IPS-NIHi7 (cell line): ENCODE measurements at regions not wholly inside any gene's neighbourhood (a gene's known extent, or its start where the extent isn't known, plus 50 kb on each side); places are given as distances from the start of the nearest gene placed in this dataset.
"Not testable (repeated sequence)": the region's sequence is repeated elsewhere in the genome, so short reads cannot be mapped to it uniquely, and the experiment has no call there.

Source experiments
- DNase-seq: peaks from one replicate; pipeline ENCODE4 v3.0.0; 2012; ENCODE audit warnings: mixed read lengths; ENCODE audit errors: extremely low spot score

DNA sequence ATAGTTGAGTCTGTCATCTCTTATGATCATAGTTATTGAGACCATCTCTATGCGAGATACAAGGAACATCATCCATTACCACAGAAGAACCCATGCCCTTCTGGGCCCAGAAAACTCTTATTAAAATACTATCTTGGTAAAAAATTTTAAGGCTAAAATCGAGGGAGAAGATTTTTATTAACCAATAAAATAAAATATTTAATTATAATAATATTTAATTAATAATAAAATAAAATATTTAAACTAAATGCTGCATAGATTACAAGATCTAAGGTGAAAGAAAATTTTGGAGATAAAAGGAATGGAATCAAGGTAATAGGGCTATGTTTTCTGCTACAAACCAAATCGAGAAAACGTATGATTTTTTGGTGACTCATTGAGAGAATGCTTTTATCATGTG is 540.2 kb downstream of the KCNH5 start:
- DNase-seq, result no peak

DNA sequence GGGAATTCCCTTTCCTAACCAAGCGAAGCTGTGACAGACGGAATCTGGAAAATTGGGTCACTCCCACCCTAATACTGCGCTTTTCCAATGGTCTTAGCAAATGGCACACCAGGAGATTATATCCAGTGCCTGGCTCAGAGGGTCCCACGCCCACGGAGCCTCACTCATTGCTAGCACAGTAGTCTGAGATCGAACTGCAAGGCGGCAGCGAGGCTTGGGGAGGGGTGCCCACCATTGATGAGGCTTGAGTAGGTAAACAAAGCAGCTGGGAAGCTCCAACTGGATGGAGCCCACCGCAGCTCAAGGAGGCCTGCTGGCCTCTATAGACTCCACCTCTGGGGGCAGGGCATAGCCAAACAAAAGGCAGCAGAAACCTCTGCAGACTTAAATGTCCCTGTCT is 523.9 kb downstream of the KCNH5 start:
- not testable (repeated sequence) for DNase-seq

GRCh38 chr14:62528296-62528695 is 517.0 kb downstream of the KCNH5 start:
- no peak for DNase-seq

DNA sequence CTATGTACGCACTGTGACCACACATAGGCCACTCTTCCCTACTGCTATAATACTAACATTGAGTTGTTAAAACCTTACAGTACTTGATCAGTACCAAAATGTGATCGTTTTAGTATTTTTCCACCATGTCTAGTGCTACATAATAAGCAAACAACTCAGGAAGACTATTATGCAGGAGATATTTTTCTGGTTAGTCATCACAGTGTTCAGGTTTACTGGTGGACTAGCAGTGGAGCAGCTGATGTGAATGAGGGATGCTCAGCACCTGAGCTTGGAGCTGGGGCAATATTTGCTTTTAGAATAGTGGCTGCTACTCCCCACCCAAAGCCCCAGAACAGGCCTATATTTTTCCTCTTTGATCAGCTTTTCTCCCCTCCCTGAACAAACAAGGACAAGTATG is 513.1 kb downstream of the KCNH5 start:
- no peak for DNase-seq

- peak; percentile 16 for DNase-seq
Observed at GRCh38 chr14:62546862-62547474, 498.3 kb downstream of the KCNH5 start.

- no peak for DNase-seq
Observed at GRCh38 chr14:62557416-62557815, 487.8 kb downstream of the KCNH5 start.

- DNase-seq, result no peak
Observed at GRCh38 chr14:62558451-62558850, 486.8 kb downstream of the KCNH5 start.

DNA sequence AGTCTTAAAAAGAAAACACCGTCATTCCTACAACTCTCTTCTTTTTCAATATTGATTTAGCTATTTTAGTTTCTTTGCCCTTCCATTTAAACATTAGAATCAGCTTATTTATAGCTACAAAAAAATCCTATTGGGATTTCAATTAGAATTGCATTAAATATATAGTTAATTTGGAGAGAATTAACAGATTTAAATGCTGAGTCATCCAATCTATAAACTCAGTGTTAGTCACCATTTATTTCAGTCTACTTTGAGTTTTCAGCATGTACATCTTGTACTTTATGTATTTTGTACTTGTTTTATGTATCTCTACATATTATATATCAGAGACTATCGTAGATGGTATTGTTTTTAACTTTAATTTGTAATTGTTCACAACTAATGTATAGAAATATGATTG is 460.0 kb downstream of the KCNH5 start:
- no peak for DNase-seq

DNA sequence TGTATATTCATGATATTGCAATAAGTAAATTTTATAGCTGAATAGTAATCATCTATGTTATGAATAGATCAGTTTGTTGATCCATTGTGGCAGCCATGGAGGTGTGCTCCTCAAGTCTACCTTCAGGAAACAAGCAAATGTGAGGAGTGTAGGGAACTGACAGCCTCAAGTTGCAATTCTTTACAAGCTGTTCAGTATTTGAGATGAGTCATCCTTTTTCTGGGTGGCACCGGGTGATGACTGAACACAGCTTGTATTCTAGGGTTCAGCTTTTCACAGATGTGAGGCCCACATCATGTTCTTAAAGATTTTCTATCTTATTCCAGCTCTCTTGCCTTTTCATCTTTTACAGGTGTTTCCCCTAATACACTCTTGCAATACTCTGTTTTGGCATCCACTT is 452.4 kb downstream of the KCNH5 start:
- no peak for DNase-seq

GRCh38 chr14:62597143-62597542 is 448.1 kb downstream of the KCNH5 start:
- DNase-seq, result no peak

- DNase-seq, result no peak
Observed at GRCh38 chr14:62599616-62600385, 445.5 kb downstream of the KCNH5 start.

GRCh38 chr14:62602712-62603111 is 442.5 kb downstream of the KCNH5 start:
- no peak for DNase-seq

- no peak for DNase-seq
Observed at GRCh38 chr14:62604524-62604923, 440.7 kb downstream of the KCNH5 start.

GRCh38 chr14:62614122-62614521 is 431.1 kb downstream of the KCNH5 start:
- DNase-seq, result no peak

DNA sequence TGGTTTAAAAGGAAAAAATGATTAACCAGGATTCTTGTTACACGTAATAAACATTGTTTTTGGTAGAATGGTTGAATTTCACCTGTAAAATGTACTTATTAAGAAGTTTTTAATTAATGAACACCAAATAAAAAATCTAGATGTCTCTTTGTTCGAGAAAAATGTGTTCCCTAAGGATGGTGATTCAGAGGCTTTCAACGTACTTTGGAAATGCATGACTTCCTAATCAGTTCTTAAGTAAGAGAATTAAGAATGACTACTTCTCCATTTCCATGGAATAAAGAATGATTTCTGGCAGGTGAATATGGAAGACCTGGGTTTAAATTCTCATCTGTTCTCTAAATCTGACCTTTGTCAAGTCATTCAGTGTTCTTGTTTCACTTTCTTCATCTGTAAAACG is 428.6 kb downstream of the KCNH5 start:
- no peak for DNase-seq

DNA sequence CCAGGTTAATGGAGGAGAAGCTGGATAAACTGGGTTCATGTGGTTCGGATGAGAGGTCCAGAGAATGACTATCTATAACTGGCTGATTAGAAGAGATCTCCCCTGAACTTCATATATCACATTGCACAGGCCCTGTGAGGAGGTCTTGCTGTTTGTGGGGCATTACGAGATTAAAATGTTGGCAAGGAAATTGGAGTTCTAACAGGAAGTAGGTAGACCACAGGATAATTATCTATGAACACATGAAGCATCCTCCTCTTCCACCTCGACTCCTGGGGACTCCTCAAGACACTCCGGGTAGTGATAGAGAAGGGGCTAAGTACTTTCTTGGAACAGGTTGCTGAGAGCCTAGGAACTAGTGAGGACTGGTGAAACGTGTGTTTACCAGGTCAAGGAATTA is 418.8 kb downstream of the KCNH5 start:
- no peak for DNase-seq

- DNase-seq, result no peak
Observed at GRCh38 chr14:62629176-62629725, 416.0 kb downstream of the KCNH5 start.

GRCh38 chr14:62631176-62631575 is 414.1 kb downstream of the KCNH5 start:
- no peak for DNase-seq

GRCh38 chr14:62632771-62633170 is 412.5 kb downstream of the KCNH5 start:
- DNase-seq, result no peak

DNA sequence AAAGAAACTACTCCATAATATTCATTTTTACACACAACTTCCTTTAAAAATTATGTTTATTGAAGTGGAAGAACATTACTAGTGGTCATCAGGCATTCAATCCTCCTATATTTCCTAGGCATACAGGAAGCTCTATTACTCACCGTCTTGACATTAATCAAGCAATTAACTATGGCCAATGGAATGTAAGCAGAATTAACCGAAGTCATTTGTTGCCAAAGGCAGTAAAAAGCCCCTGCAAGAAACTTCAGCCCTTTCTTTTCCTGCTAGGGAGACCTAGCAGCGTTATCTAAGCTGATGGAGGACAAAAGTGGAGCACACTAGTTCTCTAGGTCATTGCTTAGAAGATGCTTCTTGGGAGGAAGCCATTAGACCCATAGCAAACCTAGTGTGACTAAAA is 399.6 kb downstream of the KCNH5 start:
- no peak for DNase-seq
